ENCODE measurements at regions not wholly inside any gene's neighbourhood (a gene's known extent, or its start where the extent isn't known, plus 50 kb on each side); places are given as distances from the start of the nearest gene placed in this dataset.

DNA sequence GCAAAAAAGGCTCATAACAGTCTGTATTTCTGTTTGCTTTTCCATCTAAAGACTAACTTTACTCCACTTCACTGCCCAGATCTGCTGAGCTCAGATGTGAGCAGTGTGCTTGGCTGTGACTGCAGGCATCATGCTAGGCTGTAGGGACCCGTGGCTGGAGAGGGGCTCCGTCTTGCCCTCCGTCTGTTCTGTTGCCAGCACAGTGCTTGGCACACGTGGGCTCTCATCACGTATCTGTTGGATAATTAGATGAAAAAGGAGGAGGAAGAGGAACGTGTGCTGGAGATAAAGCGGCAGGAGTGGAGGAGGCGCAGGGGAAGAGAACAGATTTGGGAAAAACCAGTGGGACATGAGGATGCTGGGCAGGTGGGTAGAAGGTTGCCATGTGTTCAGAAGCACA, 57.6 kb upstream of the IER3 start:
- Histone ChIP-seq H3K36me3 (no peaks in the 10 kb centered on the region), H3K4me3 (ENCODE audit: low read depth, low read length) (no peak overlapping the region), H3K27me3 (ENCODE audit: insufficient read depth, low read depth, severe bottlenecking) (no peaks in the 10 kb centered on the region), H3K27ac (no peak overlapping the region), H3K9me3 (ENCODE audit: severe bottlenecking) (peaks cover 4% of the 10 kb centered on the region)
- TF ChIP-seq, protein P1, sequence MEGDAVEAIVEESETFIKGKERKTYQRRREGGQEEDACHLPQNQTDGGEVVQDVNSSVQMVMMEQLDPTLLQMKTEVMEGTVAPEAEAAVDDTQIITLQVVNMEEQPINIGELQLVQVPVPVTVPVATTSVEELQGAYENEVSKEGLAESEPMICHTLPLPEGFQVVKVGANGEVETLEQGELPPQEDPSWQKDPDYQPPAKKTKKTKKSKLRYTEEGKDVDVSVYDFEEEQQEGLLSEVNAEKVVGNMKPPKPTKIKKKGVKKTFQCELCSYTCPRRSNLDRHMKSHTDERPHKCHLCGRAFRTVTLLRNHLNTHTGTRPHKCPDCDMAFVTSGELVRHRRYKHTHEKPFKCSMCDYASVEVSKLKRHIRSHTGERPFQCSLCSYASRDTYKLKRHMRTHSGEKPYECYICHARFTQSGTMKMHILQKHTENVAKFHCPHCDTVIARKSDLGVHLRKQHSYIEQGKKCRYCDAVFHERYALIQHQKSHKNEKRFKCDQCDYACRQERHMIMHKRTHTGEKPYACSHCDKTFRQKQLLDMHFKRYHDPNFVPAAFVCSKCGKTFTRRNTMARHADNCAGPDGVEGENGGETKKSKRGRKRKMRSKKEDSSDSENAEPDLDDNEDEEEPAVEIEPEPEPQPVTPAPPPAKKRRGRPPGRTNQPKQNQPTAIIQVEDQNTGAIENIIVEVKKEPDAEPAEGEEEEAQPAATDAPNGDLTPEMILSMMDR (IDR thresholded peaks at IDR 0.05; ENCODE audit: low read depth, low read length), result no peak
- no peak for DNase-seq

DNA sequence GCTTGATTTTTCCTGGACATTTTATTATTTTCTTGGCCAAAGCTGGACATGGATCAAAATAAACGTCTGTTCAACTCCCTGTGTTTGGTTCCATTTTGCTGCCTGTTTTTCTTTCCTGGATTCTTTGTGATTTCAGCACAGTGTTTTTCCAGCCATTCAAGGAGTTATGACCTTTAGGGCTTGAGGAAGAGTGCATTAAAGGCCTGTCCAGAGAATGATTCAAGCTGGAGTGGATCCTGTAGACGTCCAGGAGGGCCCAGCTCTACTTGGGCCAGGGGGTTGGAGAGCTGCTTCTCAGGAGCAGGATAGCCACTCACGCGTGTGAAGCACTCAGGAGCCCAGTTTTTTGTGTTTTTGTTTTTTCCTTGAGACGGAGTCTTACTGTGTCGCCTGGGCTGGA, 56.5 kb upstream of the IER3 start:
- DNase-seq, result no peak
- Histone ChIP-seq H3K27ac (no peak overlapping the region), H3K9me3 (ENCODE audit: severe bottlenecking) (no peaks in the 10 kb centered on the region), H3K27me3 (ENCODE audit: insufficient read depth, low read depth, severe bottlenecking) (no peaks in the 10 kb centered on the region), H3K36me3 (no peaks in the 10 kb centered on the region), H3K4me3 (ENCODE audit: low read depth, low read length) (no peak overlapping the region)
- TF ChIP-seq, protein P1 (IDR thresholded peaks at IDR 0.05; ENCODE audit: low read depth, low read length), result no peak

DNA sequence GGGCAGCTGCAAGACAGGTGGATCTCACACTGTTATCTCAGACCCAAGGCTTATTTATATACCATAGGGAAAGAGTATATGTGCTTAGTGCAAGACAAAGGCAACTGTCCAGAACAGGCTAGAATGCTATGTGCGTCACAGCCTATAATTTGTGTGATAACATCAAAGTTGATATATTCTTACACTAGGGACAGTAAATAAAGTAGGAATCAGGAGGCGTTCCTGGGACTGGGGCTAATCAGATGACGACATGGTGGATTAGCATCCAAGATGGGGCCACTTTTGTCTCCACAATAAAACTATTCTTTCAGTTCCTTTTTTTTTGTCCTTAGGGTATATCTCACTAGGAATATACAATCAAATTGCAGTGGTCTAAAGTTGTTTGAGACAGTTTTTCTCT, 54.9 kb upstream of the IER3 start:
- TF ChIP-seq, protein P1 (IDR thresholded peaks at IDR 0.05; ENCODE audit: low read depth, low read length), result no peak
- Histone ChIP-seq H3K27me3 (ENCODE audit: insufficient read depth, low read depth, severe bottlenecking) (no peaks in the 10 kb centered on the region), H3K9me3 (ENCODE audit: severe bottlenecking) (no peaks in the 10 kb centered on the region), H3K36me3 (no peaks in the 10 kb centered on the region), H3K4me3 (ENCODE audit: low read depth, low read length) (no peak overlapping the region), H3K27ac (no peak overlapping the region)
- DNase-seq, result no peak

DNA sequence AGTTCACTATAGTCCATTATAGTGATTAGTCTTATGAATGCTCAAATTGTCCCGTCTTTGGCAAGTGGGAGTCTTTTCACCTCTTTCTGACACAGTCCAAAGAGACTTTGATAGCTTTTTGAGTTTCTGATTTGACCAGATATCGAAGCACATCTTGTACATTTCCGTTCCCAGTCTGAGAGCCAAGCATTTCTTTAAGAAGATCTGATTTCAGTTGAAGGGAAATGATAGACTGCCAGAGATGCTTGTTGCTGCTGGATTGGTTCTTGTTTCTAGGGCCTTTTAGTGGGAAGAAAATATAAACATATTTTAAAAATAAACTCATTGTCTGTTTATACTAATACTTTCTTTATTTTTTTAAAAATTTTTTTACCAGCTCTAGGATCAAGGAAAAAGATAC, 54.1 kb upstream of the IER3 start:
- no peak overlapping the region for H3K4me3 ChIP-seq (ENCODE audit: low read depth, low read length)

DNA sequence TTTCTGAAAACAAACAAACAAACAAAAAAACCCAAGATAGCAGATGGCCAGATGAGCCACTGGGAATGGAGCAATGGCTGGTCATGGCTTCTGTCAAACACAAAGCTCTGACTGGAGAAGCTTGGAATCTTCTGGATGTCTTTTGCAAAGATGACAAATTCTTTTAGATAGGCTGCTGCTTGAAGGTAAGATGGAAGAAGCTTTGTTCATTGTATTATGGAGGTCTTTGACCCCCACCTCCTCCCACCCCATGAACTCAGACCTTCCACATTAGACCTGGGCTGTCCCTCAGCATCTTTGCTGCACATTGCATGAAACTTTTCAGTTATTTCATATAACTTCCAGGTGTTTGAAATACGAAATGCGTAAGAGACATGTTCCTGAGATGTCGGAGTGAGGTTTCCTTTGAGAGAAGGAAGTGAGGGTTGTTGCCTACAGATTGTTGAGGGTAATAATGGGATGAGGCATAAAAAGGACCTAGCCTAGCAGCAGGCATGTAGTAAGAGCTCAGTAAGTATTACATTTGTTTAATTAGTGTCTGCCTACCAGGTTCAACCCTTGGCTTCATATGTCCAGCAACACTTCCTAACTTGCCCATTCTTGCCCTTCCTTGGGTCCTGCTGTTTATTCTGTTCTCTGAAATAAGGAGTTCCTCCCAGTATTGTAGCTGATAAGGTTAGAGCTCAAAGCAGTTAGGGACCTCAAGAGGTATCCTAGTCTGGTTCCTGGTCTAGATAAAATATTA, 51.4 kb upstream of the IER3 start:
- Histone ChIP-seq H3K4me3 (ENCODE audit: low read depth, low read length) (no peak overlapping the region), H3K9me3 (ENCODE audit: severe bottlenecking) (no peaks in the 10 kb centered on the region), H3K36me3 (no peaks in the 10 kb centered on the region), H3K27me3 (ENCODE audit: insufficient read depth, low read depth, severe bottlenecking) (no peaks in the 10 kb centered on the region), H3K27ac (no peak overlapping the region)
- DNase-seq, result no peak
- TF ChIP-seq, protein P1 (IDR thresholded peaks at IDR 0.05; ENCODE audit: low read depth, low read length), result no peak

More for the DNA sequence above, 54.1 kb upstream of the IER3 start:
- Histone ChIP-seq H3K27ac (no peak overlapping the region), H3K36me3 (no peaks in the 10 kb centered on the region), H3K27me3 (ENCODE audit: insufficient read depth, low read depth, severe bottlenecking) (no peaks in the 10 kb centered on the region), H3K9me3 (ENCODE audit: severe bottlenecking) (no peaks in the 10 kb centered on the region)
- DNase-seq, result no peak
- TF ChIP-seq, protein P1 (IDR thresholded peaks at IDR 0.05; ENCODE audit: low read depth, low read length), result no peak
